AG04449 (cell line): ENCODE measurements at regions not wholly inside any gene's neighbourhood (a gene's known extent, or its start where the extent isn't known, plus 50 kb on each side); places are given as distances from the start of the nearest gene placed in this dataset.

Experiments
- CTCF ChIA-PET: fragments of 350-600 bp; formaldehyde crosslinking; extraction: SDS; loops from one replicate; lab custom pipeline; 2021; ENCODE audit warnings: antibody characterized with exemption; lab: Yijun Ruan, JAX
- POLR2A ChIA-PET: fragments of 400-600, 350-600 bp; formaldehyde crosslinking; extraction: SDS; loops from one replicate; lab custom pipeline; 2020; ENCODE audit warnings: antibody characterized with exemption, inconsistent platforms; lab: Yijun Ruan, JAX
- DNase-seq: peaks from one replicate; pipeline ENCODE4 v3.0.0-alpha.2; 2010; ENCODE audit warnings: low read depth, low spot score
- H3K4me3 ChIP-seq: 2 replicates; pipeline ENCODE4 v1.5.1; 2011; ENCODE audit warnings: low read depth, mild to moderate bottlenecking, control low read depth, low read length
- TF ChIP-seq, protein P1 (sequence below): IDR thresholded peaks from one replicate; pipeline ENCODE4 v1.5.1; 2011; ENCODE audit warnings: mild to moderate bottlenecking, moderate library complexity, low read length, control low read depth, inconsistent platforms; ENCODE audit not compliant: insufficient read depth; ENCODE audit errors: missing control alignments

- ChIA-PET POLR2A (no interaction called here), CTCF (interaction anchor here (0.6 kb wide), 1 partner anchor 963 kb away, joined by 3 read pairs; no protein-coding TSS in a partner anchor)
- TF ChIP-seq, protein P1, sequence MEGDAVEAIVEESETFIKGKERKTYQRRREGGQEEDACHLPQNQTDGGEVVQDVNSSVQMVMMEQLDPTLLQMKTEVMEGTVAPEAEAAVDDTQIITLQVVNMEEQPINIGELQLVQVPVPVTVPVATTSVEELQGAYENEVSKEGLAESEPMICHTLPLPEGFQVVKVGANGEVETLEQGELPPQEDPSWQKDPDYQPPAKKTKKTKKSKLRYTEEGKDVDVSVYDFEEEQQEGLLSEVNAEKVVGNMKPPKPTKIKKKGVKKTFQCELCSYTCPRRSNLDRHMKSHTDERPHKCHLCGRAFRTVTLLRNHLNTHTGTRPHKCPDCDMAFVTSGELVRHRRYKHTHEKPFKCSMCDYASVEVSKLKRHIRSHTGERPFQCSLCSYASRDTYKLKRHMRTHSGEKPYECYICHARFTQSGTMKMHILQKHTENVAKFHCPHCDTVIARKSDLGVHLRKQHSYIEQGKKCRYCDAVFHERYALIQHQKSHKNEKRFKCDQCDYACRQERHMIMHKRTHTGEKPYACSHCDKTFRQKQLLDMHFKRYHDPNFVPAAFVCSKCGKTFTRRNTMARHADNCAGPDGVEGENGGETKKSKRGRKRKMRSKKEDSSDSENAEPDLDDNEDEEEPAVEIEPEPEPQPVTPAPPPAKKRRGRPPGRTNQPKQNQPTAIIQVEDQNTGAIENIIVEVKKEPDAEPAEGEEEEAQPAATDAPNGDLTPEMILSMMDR: no peak
- no peak for DNase-seq
- H3K4me3 ChIP-seq: no peak overlapping the region
Measured at GRCh38 chr6:117837261-117837660, 69.8 kb upstream of the SLC35F1 start.

GRCh38 chr6:117840541-117840983 is 66.5 kb upstream of the SLC35F1 start:
- POLR2A ChIA-PET: no interaction called here

DNA sequence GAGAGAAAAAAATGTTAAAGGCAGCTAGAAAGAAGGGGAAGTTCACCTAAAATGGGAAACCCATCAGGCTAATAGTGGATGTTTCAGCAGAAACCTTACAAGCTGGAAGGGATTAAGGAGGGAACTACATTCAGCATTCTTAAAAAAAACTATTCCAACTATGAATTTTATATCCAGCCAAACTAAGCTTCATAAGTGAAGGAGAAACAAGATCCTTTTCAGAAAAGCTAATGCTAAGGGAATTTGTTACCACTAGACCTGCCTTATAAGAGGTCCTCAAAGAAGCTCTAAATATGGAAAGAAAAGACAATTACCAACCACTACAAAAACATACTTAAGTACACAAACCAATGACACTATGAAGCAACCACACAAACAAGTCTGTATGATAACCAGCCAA is 59.2 kb upstream of the SLC35F1 start:
- CTCF ChIA-PET: no interaction called here

More at GRCh38 chr6:117840541-117840983, 66.5 kb upstream of the SLC35F1 start:
- H3K4me3 ChIP-seq: no peak overlapping the region
- CTCF ChIA-PET: interaction anchor here (0.7 to 1.7 kb wide), 4 partner anchors 10 to 27 kb away, joined by 3 to 6 read pairs (median 4); no protein-coding TSS in a partner anchor
- TF ChIP-seq, protein P1: no peak
- DNase-seq: no peak

GRCh38 chr6:117849087-117849486 is 58.0 kb upstream of the SLC35F1 start:
- H3K4me3 ChIP-seq: no peak overlapping the region
- ChIA-PET POLR2A (no interaction called here), CTCF (no interaction called here)
- DNase-seq: no peak
- TF ChIP-seq, protein P1: no peak

More for the DNA sequence above, 59.2 kb upstream of the SLC35F1 start:
- TF ChIP-seq, protein P1: no peak
- H3K4me3 ChIP-seq: no peak overlapping the region
- POLR2A ChIA-PET: no interaction called here
- no peak for DNase-seq
